Esophagus squamous epithelium (tissue), 5 donors: ENCODE measurements at regions not wholly inside any gene's neighbourhood (a gene's known extent, or its start where the extent isn't known, plus 50 kb on each side); places are given as distances from the start of the nearest gene placed in this dataset.

ENCODE experiments used
- DNase-seq: peaks from one replicate; lab custom pipeline; 2025; lab: John Stamatoyannopoulos, UW
- H3K27ac ChIP-seq, 4 donors: fragments of 200-600 bp; sonication (generic); one replicate each; pipeline ENCODE4 v1.5.1; 2016 to 2019; ENCODE audit warnings: mild to moderate bottlenecking in 1 of 4
- H3K27me3 ChIP-seq, 4 donors: fragments of 200-600 bp; sonication (generic); 1 replicate in 3 of 4; 2 replicates in 1 of 4; pipeline versions ENCODE4 v1.5.1 to v1.6.0; 2017 to 2021; ENCODE audit warnings: antibody characterized with exemption in 1 of 4
- H3K36me3 ChIP-seq, 3 donors: fragments of 200-600 bp; sonication (generic); one replicate each; pipeline ENCODE4 v1.5.1; 2016 to 2019
- H3K4me1 ChIP-seq, 3 donors: fragments of 200-600 bp; sonication (generic); one replicate each; pipeline ENCODE4 v1.5.1; 2017 to 2019
- H3K4me3 ChIP-seq, 4 donors: fragments of 200-600 bp; sonication (generic); 1 replicate in 3 of 4; 2 replicates in 1 of 4; pipeline ENCODE4 v1.5.1; 2016 to 2019; ENCODE audit warnings: mild to moderate bottlenecking in 2 of 4, moderate library complexity in 1 of 4
- H3K9me3 ChIP-seq, 3 donors: fragments of 200-600 bp; sonication (generic); one replicate each; pipeline ENCODE4 v1.5.1; 2016 to 2019
- POLR2A ChIP-seq, 4 donors: fragments of 450-650 bp; IDR thresholded peaks; one replicate each; pipeline ENCODE4 v1.6.1; 2017; ENCODE audit warnings: antibody characterized with exemption in 4 of 4, mild to moderate bottlenecking in 4 of 4, moderate library complexity in 3 of 4
- WGBS, 2 donors: methylation state at CpG; one replicate each; pipeline ENCODE4 v1.1.5; 2018; 5-methylcytosine and 5-hydroxymethylcytosine counted together
- intact Hi-C: fragments of 100-400 bp; cut with DNase I; formaldehyde crosslinking; loops from one replicate; pipeline ENCODE4 v1.15.0; 2022
- TF ChIP-seq, protein P1 (sequence below), 6 experiments: fragments of 450-650 bp in 4 of 6; fragments of 200-600 bp in 2 of 6; sonication (generic) in 2 of 6; IDR thresholded peaks; one replicate each; pipeline ENCODE4 v1.5.1; 2016 to 2019; ENCODE audit warnings: antibody characterized with exemption in 6 of 6, mild to moderate bottlenecking in 4 of 6, moderate library complexity in 4 of 6
- donor health status: DM: yes; HTN: yes; CAD: no.

GRCh38 chr9:113646946-113647914 lies 183.7 kb downstream of the RGS3 start:
- Histone ChIP-seq H3K9me3 (no peaks in the 10 kb centered on the region), H3K4me3 (no peak overlapping the region), H3K36me3 (no peaks in the 10 kb centered on the region), H3K4me1 (peaks cover 0 to 9% (median 0%) of the 10 kb centered on the region in 3 donors), H3K27ac (no peak overlapping the region), H3K27me3 (peaks cover 0 to 10% (median 0%) of the 10 kb centered on the region in 4 donors)
- 88 to 90% methylated on average over 4 of the region's 10 CpGs for WGBS, 2 donors
- TF ChIP-seq POLR2A (IDR thresholded peaks at IDR 0.05) = no peak
- TF ChIP-seq, protein P1, sequence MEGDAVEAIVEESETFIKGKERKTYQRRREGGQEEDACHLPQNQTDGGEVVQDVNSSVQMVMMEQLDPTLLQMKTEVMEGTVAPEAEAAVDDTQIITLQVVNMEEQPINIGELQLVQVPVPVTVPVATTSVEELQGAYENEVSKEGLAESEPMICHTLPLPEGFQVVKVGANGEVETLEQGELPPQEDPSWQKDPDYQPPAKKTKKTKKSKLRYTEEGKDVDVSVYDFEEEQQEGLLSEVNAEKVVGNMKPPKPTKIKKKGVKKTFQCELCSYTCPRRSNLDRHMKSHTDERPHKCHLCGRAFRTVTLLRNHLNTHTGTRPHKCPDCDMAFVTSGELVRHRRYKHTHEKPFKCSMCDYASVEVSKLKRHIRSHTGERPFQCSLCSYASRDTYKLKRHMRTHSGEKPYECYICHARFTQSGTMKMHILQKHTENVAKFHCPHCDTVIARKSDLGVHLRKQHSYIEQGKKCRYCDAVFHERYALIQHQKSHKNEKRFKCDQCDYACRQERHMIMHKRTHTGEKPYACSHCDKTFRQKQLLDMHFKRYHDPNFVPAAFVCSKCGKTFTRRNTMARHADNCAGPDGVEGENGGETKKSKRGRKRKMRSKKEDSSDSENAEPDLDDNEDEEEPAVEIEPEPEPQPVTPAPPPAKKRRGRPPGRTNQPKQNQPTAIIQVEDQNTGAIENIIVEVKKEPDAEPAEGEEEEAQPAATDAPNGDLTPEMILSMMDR (IDR thresholded peaks at IDR 0.05) = no peak
- no peak for DNase-seq
- intact Hi-C loops = no loop called here

DNA sequence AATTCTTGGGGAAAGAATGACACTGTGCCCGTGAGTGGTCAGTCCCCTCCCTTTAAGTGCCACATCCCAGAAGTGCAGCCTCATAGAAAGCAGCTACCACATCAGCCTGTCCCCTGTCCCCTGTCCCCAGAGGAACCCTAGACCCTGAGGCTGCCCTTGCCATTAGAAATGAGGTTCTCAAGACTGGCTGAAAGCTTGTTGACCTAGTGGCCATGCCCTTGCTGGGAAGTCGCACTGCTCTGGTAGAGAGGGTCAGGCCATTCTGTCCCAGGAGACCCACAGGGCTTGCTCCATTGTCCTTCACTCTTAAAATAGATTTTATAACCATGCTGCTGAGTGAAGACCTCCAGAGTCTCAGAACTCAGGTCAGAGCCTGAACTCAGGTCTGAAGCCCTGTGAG lies 184.5 kb downstream of the RGS3 start:
- H3K27me3 ChIP-seq = peaks cover 0 to 10% (median 0%) of the 10 kb centered on the region in 4 donors
- 60 to 62% methylated on average over 1 to 2 of the region's 2 CpGs for WGBS, 2 donors
- no peak overlapping the region for H3K4me3 ChIP-seq
- H3K36me3 ChIP-seq = no peaks in the 10 kb centered on the region
- peaks cover 0 to 9% (median 0%) of the 10 kb centered on the region in 3 donors for H3K4me1 ChIP-seq
- no peak overlapping the region for H3K27ac ChIP-seq
- no peaks in the 10 kb centered on the region for H3K9me3 ChIP-seq
- intact Hi-C loops = no loop called here
- TF ChIP-seq, protein P1 (IDR thresholded peaks at IDR 0.05) = no peak
- DNase-seq = no peak

DNA sequence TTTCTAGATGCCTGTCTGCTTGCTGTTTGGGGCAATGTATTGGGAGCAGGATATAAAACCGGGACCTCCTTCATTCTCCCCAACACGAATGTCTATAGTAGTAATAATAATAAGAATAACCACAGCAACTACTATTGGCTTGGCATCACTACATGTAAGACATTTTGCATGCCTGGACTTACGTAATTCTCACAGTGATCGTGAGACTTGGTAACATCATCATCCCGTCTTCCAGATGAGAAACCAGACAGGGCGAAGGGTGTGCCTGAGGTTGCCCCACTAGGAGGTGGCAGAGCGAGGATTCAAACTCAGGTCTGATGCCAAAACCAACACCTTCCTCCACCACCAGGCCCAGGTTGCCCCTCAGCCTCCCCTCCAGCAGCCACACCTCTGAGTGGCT lies 185.1 kb downstream of the RGS3 start:
- no peaks in the 10 kb centered on the region for H3K36me3 ChIP-seq
- no peak for TF ChIP-seq POLR2A (IDR thresholded peaks at IDR 0.05)
- TF ChIP-seq, protein P1 (IDR thresholded peaks at IDR 0.05) = no peak
- H3K4me3 ChIP-seq = no peak overlapping the region
- H3K4me1 ChIP-seq = peaks cover 0 to 9% (median 0%) of the 10 kb centered on the region in 3 donors
- 76 to 84% methylated on average over 7 of the region's 7 CpGs for WGBS, 2 donors
- peaks cover 0 to 10% (median 0%) of the 10 kb centered on the region in 4 donors for H3K27me3 ChIP-seq
- DNase-seq = no peak
- no peak overlapping the region for H3K27ac ChIP-seq
- intact Hi-C loops = no loop called here
- no peaks in the 10 kb centered on the region for H3K9me3 ChIP-seq

GRCh38 chr9:113649054-113649453 lies 185.5 kb downstream of the RGS3 start:
- Histone ChIP-seq H3K36me3 (no peaks in the 10 kb centered on the region), H3K9me3 (no peaks in the 10 kb centered on the region), H3K27me3 (peaks cover 0 to 10% (median 0%) of the 10 kb centered on the region in 4 donors), H3K27ac (no peak overlapping the region), H3K4me1 (peaks cover 0 to 9% (median 0%) of the 10 kb centered on the region in 3 donors), H3K4me3 (no peak overlapping the region)
- TF ChIP-seq POLR2A (IDR thresholded peaks at IDR 0.05) = no peak
- TF ChIP-seq, protein P1 (IDR thresholded peaks at IDR 0.05) = no peak
- no CpG with 5 or more reads among the region's 11 CpGs for WGBS, 2 donors
- DNase-seq = no peak
- intact Hi-C loops = no loop called here

DNA sequence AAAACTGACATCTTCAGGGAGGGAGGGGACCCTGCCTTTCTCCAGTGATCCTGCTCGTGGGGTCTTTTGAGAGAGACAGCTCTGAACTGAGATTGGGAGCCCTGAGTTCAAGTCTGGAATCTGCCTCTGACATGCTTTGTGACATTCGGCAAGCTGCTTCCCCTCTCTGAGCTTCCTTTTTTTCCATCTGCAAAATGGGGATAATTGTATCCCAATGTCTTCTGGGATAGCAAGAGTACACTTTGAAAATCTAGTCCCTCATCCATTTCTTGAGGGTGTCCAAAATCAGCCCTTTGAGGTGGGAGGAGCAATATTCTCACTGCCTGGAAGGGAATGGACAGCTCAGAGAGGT lies 186.3 kb downstream of the RGS3 start:
- 60 to 80% methylated on average over 1 to 2 of the region's 2 CpGs for WGBS, 2 donors
- H3K4me3 ChIP-seq = no peak overlapping the region
- no peaks in the 10 kb centered on the region for H3K36me3 ChIP-seq
- TF ChIP-seq, protein P1 (IDR thresholded peaks at IDR 0.05) = no peak
- no peak for TF ChIP-seq POLR2A (IDR thresholded peaks at IDR 0.05)
- H3K9me3 ChIP-seq = no peaks in the 10 kb centered on the region
- peaks cover 0 to 16% (median 6%) of the 10 kb centered on the region in 3 donors for H3K4me1 ChIP-seq
- intact Hi-C loops = no loop called here
- no peak overlapping the region for H3K27ac ChIP-seq
- H3K27me3 ChIP-seq = peaks cover 0 to 10% (median 0%) of the 10 kb centered on the region in 4 donors
- DNase-seq = no peak
